HCT116 (cell line): ENCODE measurements at regions not wholly inside any gene's neighbourhood (a gene's known extent, or its start where the extent isn't known, plus 50 kb on each side); places are given as distances from the start of the nearest gene placed in this dataset.

ENCODE experiments used
- ATAC-seq: fragments of 200-7000 bp; cut with Tn5 transposase; 2 replicates; pipeline ENCODE4 v1.9.1; 2020; ENCODE audit warnings: mild to moderate bottlenecking, moderate library complexity
- BruUV-seq: library from RNA; stranded (reverse); fragments of 400-500 nt; replicated peaks from 2 replicates; lab custom pipeline; 2021; lab: Mats Ljungman, UMichigan
- CTCF ChIA-PET: fragments of 300-600 bp; sonication (Branson Sonifier 250); formaldehyde crosslinking; loops from one replicate; lab custom pipeline; 2021; ENCODE audit warnings: antibody characterized with exemption; lab: Charles Lee
- POLR2A ChIA-PET: fragments of 300-600, 350-600 bp; sonication (Branson Sonifier 250); formaldehyde crosslinking; loops from one replicate; lab custom pipeline; 2021; ENCODE audit warnings: antibody characterized with exemption; lab: Charles Lee
- RAD21 ChIA-PET, 2 experiments: fragments of 300-600 bp; sonication (Branson Sonifier 250); formaldehyde crosslinking; loops; one replicate each; lab custom pipeline; 2023; ENCODE audit warnings: low total read pairs in 2 of 2; ENCODE audit not compliant: uncharacterized antibody in 2 of 2, unreplicated experiment in 2 of 2, low non-redundant PET in 1 of 2; lab: Charles Lee
- DNase-seq: peaks from one replicate; pipeline ENCODE4 v3.0.0-alpha.2; 2010; ENCODE audit warnings: low read depth, low spot score
- H2AFZ ChIP-seq: fragments of 200-600 bp; shearing (Covaris generic), sonication (generic); 2 replicates; pipeline ENCODE4 v1.6.1; 2017; ENCODE audit warnings: low read depth, mixed run types, mixed read lengths, antibody characterized with exemption, low read length; ENCODE audit not compliant: poor library complexity, severe bottlenecking
- H3K27ac ChIP-seq: 2 replicates; pipeline ENCODE4 v1.5.1; 2012; ENCODE audit warnings: low read depth, low read length
- H3K27me3 ChIP-seq: fragments of 200-600 bp; sonication (generic); 2 replicates; pipeline ENCODE4 v1.6.1; 2016; ENCODE audit warnings: mixed run types, low read length, mixed read lengths; ENCODE audit not compliant: insufficient read depth
- H3K36me3 ChIP-seq, 2 experiments: fragments of 200-500 bp in 1 of 2; fragments of 200-600 bp in 1 of 2; sonication (Bioruptor generic) in 1 of 2; sonication (generic) in 1 of 2; 2 replicates each; pipeline versions ENCODE4 v1.5.1 to v1.6.1; 2014 to 2016; ENCODE audit warnings: low read length in 2 of 2, inconsistent platforms in 1 of 2, mixed read lengths in 1 of 2, mixed run types in 1 of 2; ENCODE audit not compliant: insufficient read depth in 2 of 2, control insufficient read depth in 1 of 2
- H3K4me1 ChIP-seq, 2 experiments: fragments of 200-600 bp in 1 of 2; sonication (generic) in 1 of 2; 2 replicates each; pipeline versions ENCODE4 v1.5.1 to v1.6.1; 2012 to 2017; ENCODE audit warnings: low read length in 2 of 2, inconsistent platforms in 1 of 2, mild to moderate bottlenecking in 1 of 2, mixed read lengths in 1 of 2, mixed run types in 1 of 2, moderate library complexity in 1 of 2; ENCODE audit not compliant: insufficient read depth in 2 of 2, control insufficient read depth in 1 of 2
- H3K4me2 ChIP-seq: fragments of 200-600 bp; sonication (generic); 2 replicates; pipeline ENCODE4 v1.6.1; 2017; ENCODE audit warnings: mixed run types, low read length, mixed read lengths
- H3K4me3 ChIP-seq, 2 experiments: fragments of 200-600 bp in 1 of 2; sonication (generic) in 1 of 2; replicated peaks in 1 of 2; 2 replicates each; pipeline ENCODE4 v1.5.1; 2011 to 2016; ENCODE audit warnings: low read length in 2 of 2, control low read depth in 1 of 2, low read depth in 1 of 2, mild to moderate bottlenecking in 1 of 2, mixed read lengths in 1 of 2, mixed run types in 1 of 2
- H3K79me2 ChIP-seq: fragments of 200-600 bp; sonication (generic); 2 replicates; pipeline ENCODE4 v1.6.1; 2017; ENCODE audit warnings: mild to moderate bottlenecking, mixed run types, low read length, moderate library complexity, mixed read lengths; ENCODE audit not compliant: insufficient read depth
- H3K9ac ChIP-seq: fragments of 200-600 bp; sonication (generic); 2 replicates; pipeline ENCODE4 v1.6.1; 2016; ENCODE audit warnings: low read length, mixed read lengths
- H3K9me2 ChIP-seq: fragments of 200-600 bp; sonication (generic), shearing (Covaris generic); 2 replicates; pipeline ENCODE4 v1.6.1; 2017; ENCODE audit warnings: mixed run types, mild to moderate bottlenecking, moderate library complexity; ENCODE audit not compliant: insufficient read depth
- H3K9me3 ChIP-seq, 2 experiments: fragments of 200-500 bp in 1 of 2; fragments of 200-600 bp in 1 of 2; sonication (Bioruptor generic) in 1 of 2; sonication (generic) in 1 of 2; 2 replicates each; pipeline ENCODE4 v1.6.1; 2014 to 2017; ENCODE audit warnings: low read length in 2 of 2, mixed read lengths in 2 of 2, inconsistent platforms in 1 of 2, low read depth in 1 of 2, mild to moderate bottlenecking in 1 of 2, mixed run types in 1 of 2, moderate library complexity in 1 of 2; ENCODE audit not compliant: control insufficient read depth in 1 of 2, insufficient read depth in 1 of 2
- H4K20me1 ChIP-seq: fragments of 200-600 bp; sonication (generic), shearing (Covaris generic); 2 replicates; pipeline ENCODE4 v1.6.1; 2017; ENCODE audit warnings: mixed run types, mild to moderate bottlenecking, moderate library complexity; ENCODE audit not compliant: insufficient read depth
- CEBPB ChIP-seq: IDR thresholded peaks from 2 replicates; pipeline ENCODE4 v1.6.1; 2012; ENCODE audit warnings: low read depth
- EGR1 ChIP-seq: IDR thresholded peaks from 2 replicates; pipeline ENCODE4 v1.6.1; 2012; ENCODE audit warnings: low read depth
- FOSL1 ChIP-seq: IDR thresholded peaks from 2 replicates; pipeline ENCODE4 v1.6.1; 2012; ENCODE audit warnings: low read depth
- RAD21 ChIP-seq: IDR thresholded peaks from 2 replicates; pipeline ENCODE4 v1.6.1; 2012; ENCODE audit warnings: low read depth, mild to moderate bottlenecking
- intact Hi-C: fragments of 100-400 bp; cut with micrococcal nuclease; formaldehyde crosslinking; loops from 2 replicates; pipeline ENCODE4 v1.10.0; 2022
- TF ChIP-seq, protein P1 (sequence below): IDR thresholded peaks from 2 replicates; pipeline ENCODE4 v1.6.1; 2011; ENCODE audit warnings: mild to moderate bottlenecking, low read length, moderate library complexity; ENCODE audit not compliant: insufficient replicate concordance; ENCODE audit errors: extremely low read depth
- TF ChIP-seq, protein P2 (sequence below): IDR thresholded peaks from 2 replicates; pipeline ENCODE4 v1.6.1; 2012
- TF ChIP-seq, protein P3 (sequence below), 3 experiments: fragments of 200-600 bp in 1 of 3; sonication (generic) in 1 of 3; IDR thresholded peaks in 2 of 3; conservative IDR thresholded peaks in 1 of 3; 2 replicates each; pipeline ENCODE4 v1.5.1; 2012 to 2017; ENCODE audit warnings: low read depth in 2 of 3, low read length in 2 of 3, antibody characterized with exemption in 1 of 3, borderline replicate concordance in 1 of 3, control low read depth in 1 of 3, mild to moderate bottlenecking in 1 of 3, mixed read lengths in 1 of 3, mixed run types in 1 of 3, moderate library complexity in 1 of 3; ENCODE audit not compliant: insufficient read depth in 1 of 3
- TF ChIP-seq, protein P4 (sequence below): IDR thresholded peaks from 2 replicates; pipeline ENCODE4 v1.6.1; 2012

DNA sequence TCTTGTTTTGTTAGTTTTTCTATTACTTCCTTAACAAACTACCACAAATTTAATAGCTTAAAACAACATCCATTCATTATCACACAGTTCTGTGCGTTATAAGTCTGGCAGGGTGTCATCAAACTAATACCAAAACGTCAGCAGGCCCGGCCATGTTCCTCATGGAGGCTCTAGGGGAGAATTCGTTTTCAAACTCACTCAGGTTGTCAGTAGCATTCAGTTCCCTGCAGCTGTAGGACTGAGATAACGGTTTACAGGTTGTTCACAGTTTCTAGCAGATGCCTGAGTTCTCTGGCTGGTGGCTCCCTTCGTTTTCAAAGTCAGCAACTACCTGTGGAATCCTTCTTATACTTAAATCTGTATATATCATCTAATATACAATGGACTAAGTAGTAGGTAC, 72.5 kb upstream of the PRSS16 start:
- Histone ChIP-seq H3K9me3 (peaks cover 3 to 8% of the 10 kb centered on the region in 2 experiments; a peak in 1 of 4 replicates), H3K4me2 (no peak overlapping the region), H3K79me2 (no peaks in the 10 kb centered on the region), H3K27ac (no peak overlapping the region)
- POLR2A ChIA-PET, result no interaction called here
- CTCF ChIA-PET, result no interaction called here
- TF ChIP-seq, protein P1, sequence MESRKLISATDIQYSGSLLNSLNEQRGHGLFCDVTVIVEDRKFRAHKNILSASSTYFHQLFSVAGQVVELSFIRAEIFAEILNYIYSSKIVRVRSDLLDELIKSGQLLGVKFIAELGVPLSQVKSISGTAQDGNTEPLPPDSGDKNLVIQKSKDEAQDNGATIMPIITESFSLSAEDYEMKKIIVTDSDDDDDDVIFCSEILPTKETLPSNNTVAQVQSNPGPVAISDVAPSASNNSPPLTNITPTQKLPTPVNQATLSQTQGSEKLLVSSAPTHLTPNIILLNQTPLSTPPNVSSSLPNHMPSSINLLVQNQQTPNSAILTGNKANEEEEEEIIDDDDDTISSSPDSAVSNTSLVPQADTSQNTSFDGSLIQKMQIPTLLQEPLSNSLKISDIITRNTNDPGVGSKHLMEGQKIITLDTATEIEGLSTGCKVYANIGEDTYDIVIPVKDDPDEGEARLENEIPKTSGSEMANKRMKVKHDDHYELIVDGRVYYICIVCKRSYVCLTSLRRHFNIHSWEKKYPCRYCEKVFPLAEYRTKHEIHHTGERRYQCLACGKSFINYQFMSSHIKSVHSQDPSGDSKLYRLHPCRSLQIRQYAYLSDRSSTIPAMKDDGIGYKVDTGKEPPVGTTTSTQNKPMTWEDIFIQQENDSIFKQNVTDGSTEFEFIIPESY, result no peak
- TF ChIP-seq, protein P2, sequence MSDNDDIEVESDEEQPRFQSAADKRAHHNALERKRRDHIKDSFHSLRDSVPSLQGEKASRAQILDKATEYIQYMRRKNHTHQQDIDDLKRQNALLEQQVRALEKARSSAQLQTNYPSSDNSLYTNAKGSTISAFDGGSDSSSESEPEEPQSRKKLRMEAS, result no peak
- TF ChIP-seq, protein P3, sequence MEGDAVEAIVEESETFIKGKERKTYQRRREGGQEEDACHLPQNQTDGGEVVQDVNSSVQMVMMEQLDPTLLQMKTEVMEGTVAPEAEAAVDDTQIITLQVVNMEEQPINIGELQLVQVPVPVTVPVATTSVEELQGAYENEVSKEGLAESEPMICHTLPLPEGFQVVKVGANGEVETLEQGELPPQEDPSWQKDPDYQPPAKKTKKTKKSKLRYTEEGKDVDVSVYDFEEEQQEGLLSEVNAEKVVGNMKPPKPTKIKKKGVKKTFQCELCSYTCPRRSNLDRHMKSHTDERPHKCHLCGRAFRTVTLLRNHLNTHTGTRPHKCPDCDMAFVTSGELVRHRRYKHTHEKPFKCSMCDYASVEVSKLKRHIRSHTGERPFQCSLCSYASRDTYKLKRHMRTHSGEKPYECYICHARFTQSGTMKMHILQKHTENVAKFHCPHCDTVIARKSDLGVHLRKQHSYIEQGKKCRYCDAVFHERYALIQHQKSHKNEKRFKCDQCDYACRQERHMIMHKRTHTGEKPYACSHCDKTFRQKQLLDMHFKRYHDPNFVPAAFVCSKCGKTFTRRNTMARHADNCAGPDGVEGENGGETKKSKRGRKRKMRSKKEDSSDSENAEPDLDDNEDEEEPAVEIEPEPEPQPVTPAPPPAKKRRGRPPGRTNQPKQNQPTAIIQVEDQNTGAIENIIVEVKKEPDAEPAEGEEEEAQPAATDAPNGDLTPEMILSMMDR (IDR thresholded peaks at IDR 0.05 in 2 of 3, conservative IDR thresholded peaks at IDR 0.05 in 1 of 3; ENCODE audit: borderline replicate concordance in 1 of 3, insufficient read depth in 1 of 3, low read depth in 2 of 3, low read length in 2 of 3), result no peak
- TF ChIP-seq RAD21, result no peak
- TF ChIP-seq, protein P4, sequence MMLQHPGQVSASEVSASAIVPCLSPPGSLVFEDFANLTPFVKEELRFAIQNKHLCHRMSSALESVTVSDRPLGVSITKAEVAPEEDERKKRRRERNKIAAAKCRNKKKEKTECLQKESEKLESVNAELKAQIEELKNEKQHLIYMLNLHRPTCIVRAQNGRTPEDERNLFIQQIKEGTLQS, result no peak
- TF ChIP-seq EGR1, result no peak
- TF ChIP-seq FOSL1, result no peak
- no peak for TF ChIP-seq CEBPB
- TF ChIP-seq, all 23 proteins: peak for 0
- Histone ChIP-seq H3K4me1 (peaks cover 4 to 17% of the 10 kb centered on the region in 2 experiments; a peak in 3 of 4 replicates), H3K36me3 (no peaks in the 10 kb centered on the region), H3K27me3 (no peaks in the 10 kb centered on the region), H3K9me2 (no peaks in the 10 kb centered on the region), H2AFZ (no peak overlapping the region), H3K9ac (no peak overlapping the region), H4K20me1 (no peaks in the 10 kb centered on the region), H3K4me3 (no peak overlapping the region)
- RAD21 ChIA-PET, result no interaction called here
- intact Hi-C loops, result loop anchor here (5.0 to 10.0 kb wide), 2 partner anchors 120 to 512 kb away; no protein-coding TSS in a partner anchor
- no peak for DNase-seq
- no TSS peak for BruUV-seq
- no peak for ATAC-seq
